HCT116 (cell line): ENCODE measurements at regions not wholly inside any gene's neighbourhood (a gene's known extent, or its start where the extent isn't known, plus 50 kb on each side); places are given as distances from the start of the nearest gene placed in this dataset.

Experiments used
- ATAC-seq: fragments of 200-7000 bp; cut with Tn5 transposase; 2 replicates; pipeline ENCODE4 v1.9.1; 2020; ENCODE audit warnings: mild to moderate bottlenecking, moderate library complexity
- BruUV-seq: library from RNA; stranded (reverse); fragments of 400-500 nt; replicated peaks from 2 replicates; lab custom pipeline; 2021; lab: Mats Ljungman, UMichigan
- CTCF ChIA-PET: fragments of 300-600 bp; sonication (Branson Sonifier 250); formaldehyde crosslinking; loops from one replicate; lab custom pipeline; 2021; ENCODE audit warnings: antibody characterized with exemption; lab: Charles Lee
- POLR2A ChIA-PET: fragments of 300-600, 350-600 bp; sonication (Branson Sonifier 250); formaldehyde crosslinking; loops from one replicate; lab custom pipeline; 2021; ENCODE audit warnings: antibody characterized with exemption; lab: Charles Lee
- RAD21 ChIA-PET, 2 experiments: fragments of 300-600 bp; sonication (Branson Sonifier 250); formaldehyde crosslinking; loops; one replicate each; lab custom pipeline; 2023; ENCODE audit warnings: low total read pairs in 2 of 2; ENCODE audit not compliant: uncharacterized antibody in 2 of 2, unreplicated experiment in 2 of 2, low non-redundant PET in 1 of 2; lab: Charles Lee
- DNase-seq: peaks from one replicate; pipeline ENCODE4 v3.0.0-alpha.2; 2010; ENCODE audit warnings: low read depth, low spot score
- H2AFZ ChIP-seq: fragments of 200-600 bp; shearing (Covaris generic), sonication (generic); 2 replicates; pipeline ENCODE4 v1.6.1; 2017; ENCODE audit warnings: low read depth, mixed run types, mixed read lengths, antibody characterized with exemption, low read length; ENCODE audit not compliant: poor library complexity, severe bottlenecking
- H3K27ac ChIP-seq: 2 replicates; pipeline ENCODE4 v1.5.1; 2012; ENCODE audit warnings: low read depth, low read length
- H3K27me3 ChIP-seq: fragments of 200-600 bp; sonication (generic); 2 replicates; pipeline ENCODE4 v1.6.1; 2016; ENCODE audit warnings: mixed run types, low read length, mixed read lengths; ENCODE audit not compliant: insufficient read depth
- H3K36me3 ChIP-seq, 2 experiments: fragments of 200-500 bp in 1 of 2; fragments of 200-600 bp in 1 of 2; sonication (Bioruptor generic) in 1 of 2; sonication (generic) in 1 of 2; 2 replicates each; pipeline versions ENCODE4 v1.5.1 to v1.6.1; 2014 to 2016; ENCODE audit warnings: low read length in 2 of 2, inconsistent platforms in 1 of 2, mixed read lengths in 1 of 2, mixed run types in 1 of 2; ENCODE audit not compliant: insufficient read depth in 2 of 2, control insufficient read depth in 1 of 2
- H3K4me1 ChIP-seq, 2 experiments: fragments of 200-600 bp in 1 of 2; sonication (generic) in 1 of 2; 2 replicates each; pipeline versions ENCODE4 v1.5.1 to v1.6.1; 2012 to 2017; ENCODE audit warnings: low read length in 2 of 2, inconsistent platforms in 1 of 2, mild to moderate bottlenecking in 1 of 2, mixed read lengths in 1 of 2, mixed run types in 1 of 2, moderate library complexity in 1 of 2; ENCODE audit not compliant: insufficient read depth in 2 of 2, control insufficient read depth in 1 of 2
- H3K4me2 ChIP-seq: fragments of 200-600 bp; sonication (generic); 2 replicates; pipeline ENCODE4 v1.6.1; 2017; ENCODE audit warnings: mixed run types, low read length, mixed read lengths
- H3K4me3 ChIP-seq, 2 experiments: fragments of 200-600 bp in 1 of 2; sonication (generic) in 1 of 2; replicated peaks in 1 of 2; 2 replicates each; pipeline ENCODE4 v1.5.1; 2011 to 2016; ENCODE audit warnings: low read length in 2 of 2, control low read depth in 1 of 2, low read depth in 1 of 2, mild to moderate bottlenecking in 1 of 2, mixed read lengths in 1 of 2, mixed run types in 1 of 2
- H3K79me2 ChIP-seq: fragments of 200-600 bp; sonication (generic); 2 replicates; pipeline ENCODE4 v1.6.1; 2017; ENCODE audit warnings: mild to moderate bottlenecking, mixed run types, low read length, moderate library complexity, mixed read lengths; ENCODE audit not compliant: insufficient read depth
- H3K9ac ChIP-seq: fragments of 200-600 bp; sonication (generic); 2 replicates; pipeline ENCODE4 v1.6.1; 2016; ENCODE audit warnings: low read length, mixed read lengths
- H3K9me2 ChIP-seq: fragments of 200-600 bp; sonication (generic), shearing (Covaris generic); 2 replicates; pipeline ENCODE4 v1.6.1; 2017; ENCODE audit warnings: mixed run types, mild to moderate bottlenecking, moderate library complexity; ENCODE audit not compliant: insufficient read depth
- H3K9me3 ChIP-seq, 2 experiments: fragments of 200-500 bp in 1 of 2; fragments of 200-600 bp in 1 of 2; sonication (Bioruptor generic) in 1 of 2; sonication (generic) in 1 of 2; 2 replicates each; pipeline ENCODE4 v1.6.1; 2014 to 2017; ENCODE audit warnings: low read length in 2 of 2, mixed read lengths in 2 of 2, inconsistent platforms in 1 of 2, low read depth in 1 of 2, mild to moderate bottlenecking in 1 of 2, mixed run types in 1 of 2, moderate library complexity in 1 of 2; ENCODE audit not compliant: control insufficient read depth in 1 of 2, insufficient read depth in 1 of 2
- H4K20me1 ChIP-seq: fragments of 200-600 bp; sonication (generic), shearing (Covaris generic); 2 replicates; pipeline ENCODE4 v1.6.1; 2017; ENCODE audit warnings: mixed run types, mild to moderate bottlenecking, moderate library complexity; ENCODE audit not compliant: insufficient read depth
- ATF3 ChIP-seq: IDR thresholded peaks from 2 replicates; pipeline ENCODE4 v1.6.1; 2012
- CBX3 ChIP-seq: IDR thresholded peaks from 2 replicates; pipeline ENCODE4 v1.6.1; 2012; ENCODE audit warnings: low read depth
- EGR1 ChIP-seq: IDR thresholded peaks from 2 replicates; pipeline ENCODE4 v1.6.1; 2012; ENCODE audit warnings: low read depth
- ELF1 ChIP-seq: IDR thresholded peaks from 2 replicates; pipeline ENCODE4 v1.6.1; 2012; ENCODE audit warnings: low read depth, borderline replicate concordance
- FOSL1 ChIP-seq: IDR thresholded peaks from 2 replicates; pipeline ENCODE4 v1.6.1; 2012; ENCODE audit warnings: low read depth
- JUND ChIP-seq: IDR thresholded peaks from 2 replicates; pipeline ENCODE4 v1.6.1; 2012
- POLR2AphosphoS5 ChIP-seq: IDR thresholded peaks from 2 replicates; pipeline ENCODE4 v1.6.1; 2011; ENCODE audit warnings: mild to moderate bottlenecking, low read depth, low read length, moderate library complexity
- RAD21 ChIP-seq: IDR thresholded peaks from 2 replicates; pipeline ENCODE4 v1.6.1; 2012; ENCODE audit warnings: low read depth, mild to moderate bottlenecking
- REST ChIP-seq: IDR thresholded peaks from 2 replicates; pipeline ENCODE4 v1.6.1; 2012; ENCODE audit warnings: low read depth
- SIN3A ChIP-seq: IDR thresholded peaks from 2 replicates; pipeline ENCODE4 v1.6.1; 2012; ENCODE audit warnings: low read depth
- TCF7L2 ChIP-seq: IDR thresholded peaks from 2 replicates; pipeline ENCODE4 v1.7.0; 2011; ENCODE audit warnings: borderline replicate concordance, inconsistent platforms; ENCODE audit not compliant: insufficient read depth, insufficient read length; ENCODE audit errors: extremely low read depth
- YY1 ChIP-seq: IDR thresholded peaks from 2 replicates; pipeline ENCODE4 v1.6.1; 2011; ENCODE audit warnings: low read length, low read depth, moderate library complexity, mild to moderate bottlenecking; ENCODE audit not compliant: insufficient replicate concordance; ENCODE audit errors: extremely low read depth
- ZFX ChIP-seq: fragments of 450-650 bp; IDR thresholded peaks from 2 replicates; pipeline ENCODE4 v1.6.1; 2017
- ZNF274 ChIP-seq: fragments of 200-500 bp; sonication (Bioruptor generic); IDR thresholded peaks from 2 replicates; pipeline ENCODE4 v1.6.1; 2014; ENCODE audit warnings: mild to moderate bottlenecking, low read depth, low read length, inconsistent platforms
- intact Hi-C: fragments of 100-400 bp; cut with micrococcal nuclease; formaldehyde crosslinking; loops from 2 replicates; pipeline ENCODE4 v1.10.0; 2022

GRCh38 chr20:60926831-60927230 lies 325.2 kb upstream of the CDH4 start:
- Histone ChIP-seq H3K36me3 (no peaks in the 10 kb centered on the region), H3K9ac (no peak overlapping the region), H3K9me2 (no peaks in the 10 kb centered on the region), H3K27me3 (no peaks in the 10 kb centered on the region), H3K4me1 (no peaks in the 10 kb centered on the region), H3K79me2 (no peaks in the 10 kb centered on the region), H3K27ac (no peak overlapping the region), H3K9me3 (peaks cover 23 to 26% of the 10 kb centered on the region in 2 experiments; a peak in 2 of 4 replicates), H3K4me3 (no peak overlapping the region), H2AFZ (no peak overlapping the region), H4K20me1 (no peaks in the 10 kb centered on the region), H3K4me2 (no peak overlapping the region)
- DNase-seq = no peak
- POLR2A ChIA-PET = no interaction called here
- TF ChIP-seq JUND (no peak), ATF3 (no peak), FOSL1 (no peak), YY1 (no peak), RAD21 (no peak), POLR2AphosphoS5 (no peak), ZFX (no peak), EGR1 (no peak), ELF1 (no peak), CBX3 (no peak)
- CTCF ChIA-PET = no interaction called here
- RAD21 ChIA-PET = no interaction called here
- intact Hi-C loops = no loop called here
- BruUV-seq = no TSS peak
- no peak for ATAC-seq

- Histone ChIP-seq H3K4me2 (no peak overlapping the region), H3K9me3 (peaks cover 24 to 31% of the 10 kb centered on the region in 2 experiments; a peak in 2 of 4 replicates), H3K36me3 (no peaks in the 10 kb centered on the region), H3K9me2 (no peaks in the 10 kb centered on the region), H3K27me3 (no peaks in the 10 kb centered on the region), H4K20me1 (no peaks in the 10 kb centered on the region), H2AFZ (no peak overlapping the region), H3K79me2 (no peaks in the 10 kb centered on the region), H3K4me3 (no peak overlapping the region), H3K4me1 (no peaks in the 10 kb centered on the region), H3K27ac (no peak overlapping the region), H3K9ac (no peak overlapping the region)
- ATAC-seq = no peak
- ChIA-PET CTCF (no interaction called here), RAD21 (no interaction called here), POLR2A (no interaction called here)
- no TSS peak for BruUV-seq
- DNase-seq = no peak
- TF ChIP-seq EGR1 (no peak), FOSL1 (no peak), ZNF274 (no peak), JUND (no peak), ZFX (no peak), SIN3A (no peak), ELF1 (no peak), TCF7L2 (no peak), REST (no peak)
- intact Hi-C loops = no loop called here
Observed at GRCh38 chr20:60928341-60928740, 323.7 kb upstream of the CDH4 start.
